Activated CD4-positive, alpha-beta T cell treated with anti-CD3 and anti-CD28 coated beads, Interleukin-2, amount 10 ng/mL, durations not matched to agents 7 days and 5 days (primary cell): ENCODE measurements at regions not wholly inside any gene's neighbourhood (a gene's known extent, or its start where the extent isn't known, plus 50 kb on each side); places are given as distances from the start of the nearest gene placed in this dataset.
"Not testable (repeated sequence)": the region's sequence is repeated elsewhere in the genome, so short reads cannot be mapped to it uniquely, and the experiment has no call there.

Source experiments
- CTCF ChIA-PET: fragments of 350-600 bp; sonication (Branson Sonifier 250); formaldehyde crosslinking; loops from one replicate; lab custom pipeline; 2021; ENCODE audit warnings: antibody characterized with exemption; lab: Charles Lee
- POLR2A ChIA-PET: fragments of 350-600 bp; sonication (Branson Sonifier 250); formaldehyde crosslinking; loops from one replicate; lab custom pipeline; 2021; ENCODE audit warnings: antibody characterized with exemption; lab: Charles Lee
- DNase-seq: peaks from one replicate; pipeline ENCODE4 v3.0.0-alpha.2; 2020
- H3K27ac Mint-ChIP-seq: one replicate; pipeline ENCODE4 v1.8.0; 2021; ENCODE audit warnings: mild to moderate bottlenecking, moderate library complexity, mixed read lengths
- H3K27me3 Mint-ChIP-seq: one replicate; pipeline ENCODE4 v1.8.0; 2021; ENCODE audit warnings: mixed read lengths
- H3K36me3 Mint-ChIP-seq: one replicate; pipeline ENCODE4 v1.8.0; 2021; ENCODE audit warnings: low read depth, mixed read lengths
- H3K4me1 Mint-ChIP-seq: one replicate; pipeline ENCODE4 v1.8.0; 2021; ENCODE audit warnings: mixed read lengths
- H3K4me3 Mint-ChIP-seq: one replicate; pipeline ENCODE4 v1.8.0; 2021; ENCODE audit warnings: mild to moderate bottlenecking, moderate library complexity, mixed read lengths
- H3K9me3 Mint-ChIP-seq: one replicate; pipeline ENCODE4 v1.8.0; 2021; ENCODE audit warnings: mixed read lengths

DNA sequence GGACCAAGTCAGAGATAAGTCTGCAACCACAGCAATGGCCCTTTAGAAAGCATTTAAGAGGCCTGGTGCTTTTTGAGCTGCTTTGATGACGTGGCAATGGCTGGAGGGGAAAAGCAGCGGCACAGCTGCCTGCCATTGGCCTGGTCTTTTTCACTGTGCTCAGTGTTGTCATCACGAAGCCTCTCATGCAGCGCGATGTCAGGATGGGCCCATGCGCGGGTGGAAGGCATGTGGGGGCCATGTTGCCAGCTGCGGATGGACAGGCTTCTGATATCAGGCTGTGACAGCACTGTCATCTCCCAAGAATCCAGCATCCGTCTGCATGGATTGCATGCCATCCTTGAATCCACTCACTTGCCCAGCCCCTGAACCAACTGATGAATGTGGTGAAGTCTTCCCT lies 204.5 kb downstream of the ACKR3 start:
- Mint-ChIP-seq H3K27ac (no peak overlapping the region), H3K9me3 (no peaks in the 10 kb centered on the region), H3K4me3 (no peak overlapping the region), H3K36me3 (no peaks in the 10 kb centered on the region), H3K27me3 (no peaks in the 10 kb centered on the region), H3K4me1 (no peaks in the 10 kb centered on the region)
- CTCF ChIA-PET = no interaction called here
- POLR2A ChIA-PET = no interaction called here
- DNase-seq = no peak

DNA sequence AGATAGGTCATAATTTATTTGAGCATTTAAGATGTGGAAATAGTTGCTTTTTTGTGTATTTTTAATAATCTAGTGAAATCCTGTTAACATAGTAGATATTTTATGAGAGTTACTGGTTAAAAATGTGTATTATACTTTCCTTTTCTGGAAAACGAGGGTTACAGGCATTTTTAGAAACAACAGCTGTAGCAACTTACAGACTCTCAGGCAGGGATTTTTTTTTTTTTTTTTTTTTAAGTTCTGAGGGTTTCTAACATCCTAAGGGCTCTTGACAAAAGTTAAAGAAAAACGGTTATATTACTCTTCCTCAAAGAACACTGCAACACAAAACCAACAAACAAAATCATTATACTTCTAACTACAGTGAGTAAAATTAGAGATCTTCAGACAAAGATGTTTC lies 205.9 kb downstream of the ACKR3 start:
- Mint-ChIP-seq H3K9me3 (no peaks in the 10 kb centered on the region), H3K4me3 (no peak overlapping the region), H3K27ac (no peak overlapping the region), H3K36me3 (no peaks in the 10 kb centered on the region), H3K4me1 (no peaks in the 10 kb centered on the region), H3K27me3 (no peaks in the 10 kb centered on the region)
- no peak for DNase-seq
- ChIA-PET CTCF (no interaction called here), POLR2A (interaction anchor here (0.8 kb wide), 1 partner anchor 23 kb away, joined by 3 read pairs; no protein-coding TSS in a partner anchor)

DNA sequence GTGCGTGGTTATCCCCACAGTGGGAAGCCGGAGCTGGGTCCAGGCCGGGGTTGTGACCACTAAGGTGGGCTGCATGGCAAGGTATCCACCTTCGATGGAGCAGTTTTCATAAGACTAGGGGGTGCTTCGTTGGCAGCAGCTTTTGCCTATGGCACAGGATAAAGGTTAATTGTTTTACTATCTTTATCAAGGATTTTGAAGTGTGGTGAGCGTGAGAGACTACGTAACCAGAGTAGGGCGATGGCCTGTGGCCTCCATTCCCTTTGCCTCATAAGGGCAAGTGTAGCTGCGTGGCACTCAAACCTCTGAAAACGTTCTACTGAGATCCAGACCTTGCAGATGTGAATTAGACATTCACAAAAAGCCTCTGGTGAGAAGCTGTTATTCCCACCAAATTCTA lies 206.6 kb downstream of the ACKR3 start:
- no peaks in the 10 kb centered on the region for H3K9me3 Mint-ChIP-seq
- DNase-seq = no peak
- H3K36me3 Mint-ChIP-seq = no peaks in the 10 kb centered on the region
- no peaks in the 10 kb centered on the region for H3K4me1 Mint-ChIP-seq
- no peak overlapping the region for H3K4me3 Mint-ChIP-seq
- POLR2A ChIA-PET = no interaction called here
- H3K27me3 Mint-ChIP-seq = no peaks in the 10 kb centered on the region
- no peak overlapping the region for H3K27ac Mint-ChIP-seq
- CTCF ChIA-PET = interaction anchor here (0.7 kb wide), 1 partner anchor 44 kb away, joined by 3 read pairs; no protein-coding TSS in a partner anchor

DNA sequence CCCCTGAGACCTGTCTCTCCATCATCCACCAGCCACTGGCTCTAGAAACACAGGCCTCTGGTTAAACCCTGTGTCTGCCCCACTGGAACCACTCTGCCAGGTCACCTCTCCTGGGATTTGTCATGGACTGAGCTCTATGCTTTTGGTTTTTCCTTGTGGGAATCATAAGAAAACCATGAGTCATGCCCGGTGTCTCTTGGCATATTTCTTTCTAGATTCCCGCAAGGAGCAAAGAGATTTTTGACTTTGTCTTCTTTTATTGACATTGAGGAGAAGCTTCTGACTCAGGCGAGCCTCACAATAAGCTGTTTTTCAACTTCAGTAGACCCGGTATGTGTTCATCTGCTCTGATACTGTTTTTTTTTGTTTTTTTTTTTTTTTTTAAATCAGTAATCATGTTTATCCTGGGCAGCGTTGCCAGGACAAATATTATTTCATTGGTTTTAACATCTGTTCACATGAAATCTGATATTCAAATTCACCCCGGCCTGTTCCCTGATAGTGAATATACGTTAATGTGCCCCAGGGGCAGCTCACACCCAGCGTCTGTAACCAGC lies 207.1 kb downstream of the ACKR3 start:
- H3K27me3 Mint-ChIP-seq = peaks cover 2% of the 10 kb centered on the region
- ChIA-PET POLR2A (no interaction called here), CTCF (interaction anchor here (0.7 kb wide), 1 partner anchor 45 kb away, joined by 3 read pairs; no protein-coding TSS in a partner anchor)

DNA sequence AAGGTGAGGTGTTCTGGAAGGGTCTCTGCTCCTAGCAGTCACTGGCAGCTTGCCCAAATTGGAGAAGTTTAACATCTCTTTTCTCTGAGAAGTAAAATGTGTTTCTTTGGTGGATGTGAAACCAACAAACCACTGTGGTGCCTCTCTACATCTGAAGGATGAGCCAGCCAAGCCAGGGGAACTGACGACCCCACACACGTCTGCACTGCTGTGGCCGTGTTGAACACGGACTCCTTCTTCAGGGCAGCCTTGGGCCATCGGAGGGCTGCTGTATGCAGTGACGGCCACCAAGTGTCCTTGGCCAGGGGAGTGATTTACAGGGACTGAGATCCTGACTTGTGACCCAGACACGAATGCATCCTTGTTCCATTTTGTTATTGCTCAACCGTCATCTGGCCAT lies 207.8 kb downstream of the ACKR3 start:
- Mint-ChIP-seq H3K4me1 (no peaks in the 10 kb centered on the region), H3K36me3 (no peaks in the 10 kb centered on the region), H3K27me3 (peaks cover 2% of the 10 kb centered on the region), H3K27ac (no peak overlapping the region), H3K9me3 (no peaks in the 10 kb centered on the region), H3K4me3 (no peak overlapping the region)
- ChIA-PET POLR2A (no interaction called here), CTCF (no interaction called here)
- DNase-seq = no peak

More for the DNA sequence above, 207.1 kb downstream of the ACKR3 start:
- Mint-ChIP-seq H3K4me3 (no peak overlapping the region), H3K36me3 (no peaks in the 10 kb centered on the region), H3K27ac (no peak overlapping the region), H3K9me3 (no peaks in the 10 kb centered on the region), H3K4me1 (no peaks in the 10 kb centered on the region)
- no peak for DNase-seq

DNA sequence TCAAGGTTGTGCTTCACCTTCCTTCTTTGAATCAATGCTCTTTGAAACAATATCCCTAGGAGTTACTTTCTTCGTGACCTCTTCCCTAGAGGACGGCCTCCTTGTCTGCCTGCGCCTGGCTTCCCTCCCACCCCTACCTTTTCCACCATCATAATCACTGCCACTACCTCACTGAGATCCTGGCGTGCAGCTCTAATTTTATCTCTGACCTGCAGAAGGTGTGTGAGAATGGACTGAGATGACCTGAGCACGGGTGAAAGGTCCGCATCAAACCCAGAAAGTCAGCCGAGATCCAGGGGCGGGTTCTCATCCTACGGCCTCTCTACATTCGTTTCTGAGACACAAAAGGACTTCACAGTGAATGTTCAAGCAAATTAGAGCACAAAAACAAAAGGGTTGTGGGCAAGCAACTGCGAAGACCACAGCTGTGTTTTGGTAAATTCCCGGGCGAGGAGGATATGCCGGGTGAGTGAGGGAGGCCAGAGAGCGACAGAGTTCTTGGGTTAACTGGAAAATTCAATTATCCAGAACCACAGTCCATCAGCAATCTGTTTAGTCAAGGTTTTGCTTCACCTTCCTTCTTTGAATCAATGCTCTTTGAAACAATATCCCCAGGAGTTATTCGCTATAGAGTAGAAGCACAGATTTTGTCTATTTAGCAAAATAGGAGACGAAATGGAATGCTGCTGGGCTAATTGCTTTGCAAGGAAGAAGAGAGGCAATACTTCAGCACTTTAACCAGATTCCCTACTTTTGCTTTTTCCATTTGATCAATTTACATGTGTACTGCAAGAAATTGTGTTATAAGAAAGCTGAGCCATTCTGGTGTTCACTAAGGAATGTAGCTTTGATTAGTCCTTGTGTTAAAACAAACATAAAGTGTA lies 212.6 kb downstream of the ACKR3 start:
- CTCF ChIA-PET = no interaction called here
- POLR2A ChIA-PET = no interaction called here

DNA sequence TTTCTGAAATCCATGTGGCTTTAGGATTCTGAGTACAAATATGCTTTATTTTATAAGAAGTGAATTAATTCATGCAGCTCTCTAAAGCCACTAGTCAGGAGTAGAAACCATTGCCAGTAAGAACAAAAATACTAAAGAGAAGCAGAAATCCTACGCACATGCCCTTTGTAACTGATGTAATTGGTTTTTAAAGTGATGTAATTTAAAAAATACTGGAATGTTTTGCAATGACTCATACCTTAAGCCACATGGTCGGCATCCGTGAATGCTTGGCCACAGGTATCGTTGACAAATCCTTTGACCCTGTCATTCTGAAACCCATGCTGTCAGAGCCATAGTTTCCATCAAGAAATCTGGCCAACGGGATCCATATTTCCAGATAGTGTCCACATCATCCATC lies 213.3 kb downstream of the ACKR3 start:
- no peak overlapping the region for H3K4me3 Mint-ChIP-seq
- DNase-seq = no peak
- no peaks in the 10 kb centered on the region for H3K4me1 Mint-ChIP-seq
- no peak overlapping the region for H3K27ac Mint-ChIP-seq
- H3K36me3 Mint-ChIP-seq = no peaks in the 10 kb centered on the region
- peaks cover 3% of the 10 kb centered on the region for H3K9me3 Mint-ChIP-seq
- peaks cover 2% of the 10 kb centered on the region for H3K27me3 Mint-ChIP-seq
- ChIA-PET POLR2A (no interaction called here), CTCF (no interaction called here)

More for the DNA sequence above, 212.6 kb downstream of the ACKR3 start:
- peaks cover 3% of the 10 kb centered on the region for H3K9me3 Mint-ChIP-seq
- no peak overlapping the region for H3K4me3 Mint-ChIP-seq
- no peaks in the 10 kb centered on the region for H3K4me1 Mint-ChIP-seq
- H3K27ac Mint-ChIP-seq = no peak overlapping the region
- H3K27me3 Mint-ChIP-seq = peaks cover 2% of the 10 kb centered on the region
- no peak for DNase-seq
- H3K36me3 Mint-ChIP-seq = no peaks in the 10 kb centered on the region

DNA sequence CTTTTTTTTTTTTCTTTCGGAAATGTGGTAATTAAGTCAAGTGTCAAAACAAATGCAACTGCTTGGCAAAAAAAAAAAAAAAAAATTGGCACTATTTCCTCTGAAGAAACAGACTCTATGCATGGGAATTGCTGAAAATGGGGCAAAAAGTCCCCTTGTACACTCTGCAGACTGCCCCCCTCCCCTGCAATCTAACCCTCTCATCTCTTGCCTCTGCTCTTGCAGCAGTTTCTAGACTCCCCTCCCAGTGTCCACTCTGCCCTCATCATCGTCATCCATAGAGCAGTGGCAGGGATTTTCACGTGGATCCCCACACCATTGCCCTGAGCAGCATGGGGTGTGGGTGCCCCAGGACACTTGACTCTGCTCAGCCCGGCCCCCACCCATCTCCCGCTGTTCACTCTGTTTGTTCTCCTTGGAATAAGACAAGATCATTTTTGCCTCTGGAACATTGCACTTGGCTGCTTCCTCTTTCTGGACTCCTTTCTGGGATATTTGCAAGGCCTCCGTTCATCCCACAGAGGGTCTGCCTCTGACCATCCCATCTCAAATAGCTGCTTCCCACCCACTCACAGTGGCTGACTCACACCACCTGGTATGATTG lies 213.9 kb downstream of the ACKR3 start:
- CTCF ChIA-PET = no interaction called here
- H3K36me3 Mint-ChIP-seq = no peaks in the 10 kb centered on the region

DNA sequence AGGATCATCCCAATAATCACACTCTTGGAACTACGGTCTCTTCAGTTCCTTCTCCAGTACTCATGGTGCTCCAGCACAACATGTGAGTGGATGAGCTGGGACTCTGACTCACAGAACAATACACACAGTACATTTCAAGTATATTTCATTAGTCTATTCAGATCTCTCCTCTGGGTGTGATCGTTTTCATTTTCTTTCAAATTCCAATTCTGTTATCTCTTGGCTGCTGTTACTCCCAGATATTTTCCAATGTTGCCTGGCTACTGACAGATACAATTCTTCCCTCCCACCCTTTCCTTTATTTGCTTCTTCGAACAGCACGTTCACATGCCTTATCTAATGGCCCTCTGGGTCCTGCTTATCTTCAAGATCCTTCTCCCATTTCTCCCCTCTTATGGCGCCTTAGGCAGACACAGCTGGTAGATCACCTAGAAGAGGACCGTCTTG lies 216.0 kb downstream of the ACKR3 start:
- no peaks in the 10 kb centered on the region for H3K36me3 Mint-ChIP-seq
- POLR2A ChIA-PET = no interaction called here
- H3K4me3 Mint-ChIP-seq = no peak overlapping the region
- DNase-seq = no peak
- no peak overlapping the region for H3K27ac Mint-ChIP-seq
- peaks cover 3% of the 10 kb centered on the region for H3K9me3 Mint-ChIP-seq
- CTCF ChIA-PET = no interaction called here
- no peaks in the 10 kb centered on the region for H3K4me1 Mint-ChIP-seq
- peaks cover 2% of the 10 kb centered on the region for H3K27me3 Mint-ChIP-seq

More for the DNA sequence above, 213.9 kb downstream of the ACKR3 start:
- H3K4me3 Mint-ChIP-seq = no peak overlapping the region
- POLR2A ChIA-PET = no interaction called here
- DNase-seq = no peak
- H3K27me3 Mint-ChIP-seq = peaks cover 2% of the 10 kb centered on the region
- peaks cover 3% of the 10 kb centered on the region for H3K9me3 Mint-ChIP-seq
- no peak overlapping the region for H3K27ac Mint-ChIP-seq
- H3K4me1 Mint-ChIP-seq = no peaks in the 10 kb centered on the region

DNA sequence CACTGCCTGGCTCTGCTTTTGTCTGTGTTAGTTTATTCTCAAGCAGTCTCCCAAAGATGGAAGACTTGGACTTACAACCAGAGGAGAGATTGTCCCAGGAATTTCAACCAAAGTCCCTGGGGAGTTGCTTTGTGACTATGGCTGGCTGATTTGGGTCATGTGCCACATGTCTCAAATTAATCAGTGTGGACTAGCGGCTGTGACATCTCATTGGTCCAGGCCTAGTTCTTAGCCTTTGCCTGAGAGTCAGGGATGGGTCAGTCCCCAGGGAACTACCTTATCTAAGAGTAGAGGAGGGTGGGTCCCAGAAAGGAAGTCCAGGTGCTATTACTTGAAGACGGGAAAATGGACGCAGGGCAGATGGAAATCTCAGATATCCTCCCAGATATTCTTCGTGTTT lies 217.1 kb downstream of the ACKR3 start:
- Mint-ChIP-seq H3K4me3 (no peak overlapping the region), H3K9me3 (peaks cover 3% of the 10 kb centered on the region), H3K27me3 (peaks cover 2% of the 10 kb centered on the region), H3K4me1 (no peaks in the 10 kb centered on the region), H3K36me3 (no peaks in the 10 kb centered on the region), H3K27ac (no peak overlapping the region)
- CTCF ChIA-PET = no interaction called here
- POLR2A ChIA-PET = no interaction called here
- DNase-seq = no peak

DNA sequence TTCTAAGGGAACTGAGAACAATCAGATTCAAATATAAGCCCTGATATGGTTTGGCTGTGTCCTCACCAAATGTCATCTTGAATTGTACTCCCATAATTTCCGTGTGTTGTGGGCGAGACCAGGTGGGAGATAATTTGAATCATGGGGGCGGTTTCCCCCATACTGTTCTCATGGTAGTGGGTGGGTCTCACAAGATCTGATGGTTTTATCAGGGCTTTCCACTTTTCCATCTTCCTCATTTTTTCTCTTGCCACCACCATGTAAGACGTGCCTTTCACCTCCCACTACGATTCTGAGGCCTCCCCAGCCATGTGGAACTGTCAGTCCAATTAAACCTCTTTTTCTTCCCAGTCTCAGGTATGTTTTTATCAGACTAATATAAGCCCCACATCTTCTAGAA lies 217.8 kb downstream of the ACKR3 start:
- H3K4me1 Mint-ChIP-seq, CTCF ChIA-PET: not testable (repeated sequence)

DNA sequence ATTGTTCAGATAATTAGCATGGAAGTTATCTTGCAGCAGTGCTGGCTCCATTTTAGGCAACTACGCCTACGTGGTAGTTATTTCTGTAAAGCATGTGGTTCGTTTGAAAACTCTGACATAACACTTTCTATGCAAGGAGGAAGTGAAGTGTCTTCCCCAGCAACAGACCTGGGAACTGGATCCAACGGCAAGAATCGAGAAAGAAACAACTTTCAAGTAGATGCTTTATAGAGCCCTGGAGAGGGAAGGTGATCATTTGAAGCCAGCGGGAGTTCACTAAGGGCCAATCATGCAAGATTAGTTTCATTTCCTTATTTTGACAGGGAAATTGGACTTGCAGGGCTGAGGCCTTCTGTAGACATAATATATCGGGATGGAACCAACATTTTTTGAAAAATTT lies 218.3 kb downstream of the ACKR3 start:
- peaks cover 2% of the 10 kb centered on the region for H3K27me3 Mint-ChIP-seq
- POLR2A ChIA-PET = no interaction called here

More for the DNA sequence above, 217.8 kb downstream of the ACKR3 start:
- H3K27ac Mint-ChIP-seq, POLR2A ChIA-PET, H3K4me3 Mint-ChIP-seq, H3K27me3 Mint-ChIP-seq, H3K36me3 Mint-ChIP-seq, H3K9me3 Mint-ChIP-seq, DNase-seq: not testable (repeated sequence)

DNA sequence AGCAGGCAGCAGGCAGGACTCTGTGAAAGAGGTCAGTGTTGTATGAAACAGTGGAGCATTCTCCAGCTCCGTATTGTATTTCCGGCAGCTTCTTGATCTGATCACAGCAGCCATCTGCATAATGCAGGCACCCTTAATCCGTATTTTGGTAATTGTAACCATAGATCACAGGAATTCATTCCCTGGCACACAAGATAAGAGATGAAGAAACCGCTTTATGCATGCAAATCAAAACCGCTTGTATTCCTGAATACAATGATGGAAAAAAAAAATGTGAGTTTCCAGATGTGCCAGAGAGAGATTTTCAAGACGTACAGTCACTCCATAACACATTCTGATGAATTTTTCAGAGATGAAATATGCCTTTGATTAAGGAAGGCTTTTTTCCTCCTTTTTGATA lies 221.3 kb downstream of the ACKR3 start:
- CTCF ChIA-PET = no interaction called here
- Mint-ChIP-seq H3K9me3 (no peaks in the 10 kb centered on the region), H3K4me1 (no peaks in the 10 kb centered on the region), H3K4me3 (no peak overlapping the region), H3K36me3 (no peaks in the 10 kb centered on the region), H3K27me3 (peaks cover 6% of the 10 kb centered on the region), H3K27ac (no peak overlapping the region)
- DNase-seq = no peak
- POLR2A ChIA-PET = no interaction called here

More for the DNA sequence above, 218.3 kb downstream of the ACKR3 start:
- no peak for DNase-seq
- Mint-ChIP-seq H3K4me1 (no peaks in the 10 kb centered on the region), H3K4me3 (no peak overlapping the region), H3K9me3 (peaks cover 3% of the 10 kb centered on the region), H3K36me3 (no peaks in the 10 kb centered on the region), H3K27ac (no peak overlapping the region)
- CTCF ChIA-PET = no interaction called here
